Spinal cord (tissue), 9 donors: ENCODE measurements at regions not wholly inside any gene's neighbourhood (a gene's known extent, or its start where the extent isn't known, plus 50 kb on each side); places are given as distances from the start of the nearest gene placed in this dataset.
"Not testable (repeated sequence)": the region's sequence is repeated elsewhere in the genome, so short reads cannot be mapped to it uniquely, and the experiment has no call there.

Experiments
- DNase-seq, 6 donors: peaks; one replicate each; pipeline versions ENCODE4 v3.0.0 to v3.0.0-alpha.2; 2013 to 2015; ENCODE audit warnings: low spot score in 6 of 6, low read depth in 4 of 6
- H3K27ac ChIP-seq: one replicate; pipeline ENCODE4 v1.5.1; 2013; ENCODE audit warnings: low read depth, low read length, control low read depth
- H3K27me3 ChIP-seq: one replicate; pipeline ENCODE4 v1.6.1; 2013; ENCODE audit warnings: low read length; ENCODE audit not compliant: control insufficient read depth, insufficient read depth
- H3K36me3 ChIP-seq: one replicate; pipeline ENCODE4 v1.6.1; 2013; ENCODE audit warnings: low read length; ENCODE audit not compliant: control insufficient read depth, insufficient read depth
- H3K4me1 ChIP-seq: one replicate; pipeline ENCODE4 v1.6.1; 2013; ENCODE audit warnings: low read length; ENCODE audit not compliant: control insufficient read depth, insufficient read depth
- H3K4me3 ChIP-seq: one replicate; pipeline ENCODE4 v1.5.1; 2013; ENCODE audit warnings: low read depth, low read length, control low read depth
- H3K9me3 ChIP-seq: one replicate; pipeline ENCODE4 v1.6.1; 2013; ENCODE audit warnings: low read length; ENCODE audit not compliant: control insufficient read depth, insufficient read depth
- WGBS: methylation state at CpG from one replicate; pipeline ENCODE4 v1.1.5; 2013; ENCODE audit warnings: missing lambda C conversion rate; ENCODE audit not compliant: insufficient coverage; 5-methylcytosine and 5-hydroxymethylcytosine counted together
- donor health status: healthy.

- H3K27me3 ChIP-seq, H3K4me3 ChIP-seq, H3K27ac ChIP-seq, DNase-seq, H3K36me3 ChIP-seq, H3K9me3 ChIP-seq, H3K4me1 ChIP-seq: not testable (repeated sequence)
- WGBS = 93% methylated on average over 5 of the region's 8 CpGs
Measured at GRCh38 chr15:44831409-44831741, 95.0 kb downstream of the TRIM69 start.

- not testable (repeated sequence) for H3K36me3 ChIP-seq, H3K9me3 ChIP-seq, H3K27ac ChIP-seq, DNase-seq, H3K27me3 ChIP-seq, H3K4me1 ChIP-seq, H3K4me3 ChIP-seq
- 89% methylated on average over 1 of the region's 5 CpGs for WGBS
Measured at GRCh38 chr15:44832133-44832532, 95.8 kb downstream of the TRIM69 start.

- H3K4me3 ChIP-seq, H3K27ac ChIP-seq, H3K36me3 ChIP-seq, DNase-seq, H3K9me3 ChIP-seq, H3K27me3 ChIP-seq, H3K4me1 ChIP-seq: not testable (repeated sequence)
- no CpG with 5 or more reads among the region's 5 CpGs for WGBS
Measured at GRCh38 chr15:44833081-44833480, 96.8 kb downstream of the TRIM69 start.

GRCh38 chr15:44833761-44834160 lies 97.4 kb downstream of the TRIM69 start:
- not testable (repeated sequence) for H3K9me3 ChIP-seq, H3K27me3 ChIP-seq, H3K36me3 ChIP-seq, H3K27ac ChIP-seq, DNase-seq, H3K4me3 ChIP-seq, H3K4me1 ChIP-seq
- WGBS = 95% methylated on average over 2 of the region's 4 CpGs

- not testable (repeated sequence) for H3K27me3 ChIP-seq, H3K36me3 ChIP-seq, DNase-seq, H3K4me3 ChIP-seq, H3K27ac ChIP-seq, H3K4me1 ChIP-seq, H3K9me3 ChIP-seq
- WGBS = no CpG with 5 or more reads among the region's 5 CpGs
Measured at GRCh38 chr15:44835082-44835481, 98.8 kb downstream of the TRIM69 start.

GRCh38 chr15:44836094-44836493 lies 99.8 kb downstream of the TRIM69 start:
- H3K36me3 ChIP-seq = no peaks in the 10 kb centered on the region
- no peaks in the 10 kb centered on the region for H3K9me3 ChIP-seq
- 100% methylated on average over 2 of the region's 4 CpGs for WGBS
- no peak for DNase-seq
- no peak overlapping the region for H3K4me3 ChIP-seq
- no peaks in the 10 kb centered on the region for H3K4me1 ChIP-seq
- no peaks in the 10 kb centered on the region for H3K27me3 ChIP-seq
- H3K27ac ChIP-seq = no peak overlapping the region

- H3K4me1 ChIP-seq, H3K9me3 ChIP-seq, H3K4me3 ChIP-seq, DNase-seq, H3K27me3 ChIP-seq, H3K36me3 ChIP-seq, H3K27ac ChIP-seq: not testable (repeated sequence)
- no CpG with 5 or more reads among the region's 3 CpGs for WGBS
Measured at GRCh38 chr15:44838929-44839328, 102.6 kb downstream of the TRIM69 start.

- H3K27me3 ChIP-seq, H3K4me1 ChIP-seq, H3K27ac ChIP-seq, DNase-seq, H3K9me3 ChIP-seq, H3K36me3 ChIP-seq, H3K4me3 ChIP-seq: not testable (repeated sequence)
- 89% methylated on average over 3 of the region's 4 CpGs for WGBS
Measured at GRCh38 chr15:44841762-44842161, 105.4 kb downstream of the TRIM69 start.

- H3K9me3 ChIP-seq, H3K4me3 ChIP-seq, H3K27me3 ChIP-seq, H3K4me1 ChIP-seq, H3K36me3 ChIP-seq, DNase-seq, H3K27ac ChIP-seq: not testable (repeated sequence)
- 65% methylated on average over 2 of the region's 6 CpGs for WGBS
Measured at GRCh38 chr15:44842883-44843282, 106.6 kb downstream of the TRIM69 start.

GRCh38 chr15:44844936-44845335 lies 108.6 kb downstream of the TRIM69 start:
- H3K27ac ChIP-seq, H3K4me3 ChIP-seq, H3K36me3 ChIP-seq, H3K9me3 ChIP-seq, H3K27me3 ChIP-seq, H3K4me1 ChIP-seq, DNase-seq: not testable (repeated sequence)
- WGBS = 100% methylated on average over 1 of the region's 2 CpGs

- not testable (repeated sequence) for H3K27ac ChIP-seq, H3K4me1 ChIP-seq, H3K36me3 ChIP-seq, H3K27me3 ChIP-seq, DNase-seq, H3K4me3 ChIP-seq, H3K9me3 ChIP-seq
- no CpG with 5 or more reads among the region's 1 CpG for WGBS
Measured at GRCh38 chr15:44846156-44846555, 109.8 kb downstream of the TRIM69 start.
